Progenitor cell of endocrine pancreas (in vitro differentiated cells): ENCODE measurements at regions not wholly inside any gene's neighbourhood (a gene's known extent, or its start where the extent isn't known, plus 50 kb on each side); places are given as distances from the start of the nearest gene placed in this dataset.
A peak's percentile ranks its signal among the peaks of the same experiment; 100 is the strongest.

ENCODE experiments used
- DNase-seq: peaks from one replicate; pipeline ENCODE4 v3.0.0; 2021; ENCODE audit warnings: low spot score; ENCODE audit not compliant: unreplicated experiment
- H3K27ac Mint-ChIP-seq: 2 replicates; pipeline ENCODE4 v1.8.0; 2021; ENCODE audit warnings: mild to moderate bottlenecking, moderate library complexity, mixed read lengths
- H3K27me3 Mint-ChIP-seq: 2 replicates; pipeline ENCODE4 v1.8.0; 2021; ENCODE audit warnings: mixed read lengths
- H3K36me3 Mint-ChIP-seq: 2 replicates; pipeline ENCODE4 v1.8.0; 2022; ENCODE audit warnings: mixed read lengths; ENCODE audit not compliant: insufficient read depth
- H3K4me1 Mint-ChIP-seq: 2 replicates; pipeline ENCODE4 v1.8.0; 2021; ENCODE audit warnings: low read depth, mixed read lengths
- H3K4me3 Mint-ChIP-seq: 2 replicates; pipeline ENCODE4 v1.8.0; 2021; ENCODE audit warnings: low read depth, mild to moderate bottlenecking, moderate library complexity, mixed read lengths
- H3K9me3 Mint-ChIP-seq: 2 replicates; pipeline ENCODE4 v1.8.0; 2021; ENCODE audit warnings: low read depth, mixed read lengths
- CTCF ChIP-seq: fragments of 200-600 bp; sonication (generic); IDR thresholded peaks from one replicate; pipeline ENCODE4 v1.5.0; 2021; ENCODE audit warnings: antibody characterized with exemption, mild to moderate bottlenecking; ENCODE audit not compliant: unreplicated experiment

- Mint-ChIP-seq H3K4me3 (no peak overlapping the region), H3K9me3 (peaks cover 17% of the 10 kb centered on the region), H3K27me3 (no peaks in the 10 kb centered on the region), H3K36me3 (peaks cover 9% of the 10 kb centered on the region), H3K4me1 (peaks cover 18% of the 10 kb centered on the region), H3K27ac (no peak overlapping the region)
- DNase-seq: no peak
- TF ChIP-seq CTCF: no peak
Observed at GRCh38 chr2:82137441-82137840, 1832.9 kb upstream of the LRRTM1 start.

- Mint-ChIP-seq H3K27me3 (no peaks in the 10 kb centered on the region), H3K4me3 (no peak overlapping the region), H3K4me1 (peaks cover 3% of the 10 kb centered on the region), H3K36me3 (no peaks in the 10 kb centered on the region), H3K9me3 (peaks cover 16% of the 10 kb centered on the region), H3K27ac (no peak overlapping the region)
- TF ChIP-seq CTCF: no peak
- no peak for DNase-seq
Observed at GRCh38 chr2:82128051-82128450, 1823.5 kb upstream of the LRRTM1 start.

DNA sequence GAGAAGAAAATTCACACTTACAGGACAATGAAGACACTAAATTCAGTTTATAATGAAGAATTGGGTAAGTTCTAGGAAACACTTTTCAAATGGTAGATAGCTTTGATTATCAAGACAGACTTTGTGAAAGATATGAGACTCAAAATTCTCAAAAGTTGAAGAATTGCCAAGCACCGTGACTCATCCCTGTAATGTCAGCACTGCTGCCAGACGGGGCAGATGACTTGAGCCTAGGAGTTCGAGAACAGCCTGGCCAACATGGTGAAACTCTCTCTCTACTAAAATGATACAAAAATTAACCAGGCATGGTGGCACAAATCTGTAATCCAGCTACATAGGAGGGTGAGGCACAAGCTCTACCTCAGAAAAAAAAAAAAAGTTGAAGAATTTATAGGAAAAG lies 1820.1 kb upstream of the LRRTM1 start:
- no peak overlapping the region for H3K4me3 Mint-ChIP-seq
- H3K27me3 Mint-ChIP-seq: no peaks in the 10 kb centered on the region
- no peak overlapping the region for H3K27ac Mint-ChIP-seq
- no peaks in the 10 kb centered on the region for H3K36me3 Mint-ChIP-seq
- H3K9me3 Mint-ChIP-seq: peaks cover 12% of the 10 kb centered on the region
- TF ChIP-seq CTCF: no peak
- no peak for DNase-seq
- peaks cover 20% of the 10 kb centered on the region for H3K4me1 Mint-ChIP-seq

DNA sequence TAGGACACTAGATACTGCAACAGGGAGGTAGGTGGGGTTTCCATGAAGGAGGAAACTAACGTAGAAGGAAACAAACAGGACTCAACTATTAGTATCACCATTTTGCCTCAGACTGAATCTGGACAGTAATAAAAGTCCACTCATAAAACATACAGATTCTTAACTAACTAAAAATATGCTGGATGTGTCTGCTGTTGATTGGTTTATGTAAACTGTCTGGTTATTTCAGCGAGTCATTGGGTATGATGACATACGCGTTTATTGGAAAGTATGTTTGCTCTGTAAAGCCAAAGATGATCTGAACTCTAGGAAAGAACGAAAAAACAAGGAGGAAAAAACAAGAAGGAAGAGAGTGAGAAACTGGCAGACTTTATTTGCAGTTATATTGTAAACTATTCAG lies 1816.1 kb upstream of the LRRTM1 start:
- Mint-ChIP-seq H3K27ac (no peak overlapping the region), H3K27me3 (no peaks in the 10 kb centered on the region), H3K9me3 (peaks cover 4% of the 10 kb centered on the region), H3K36me3 (no peaks in the 10 kb centered on the region), H3K4me3 (no peak overlapping the region), H3K4me1 (peaks cover 20% of the 10 kb centered on the region)
- no peak for TF ChIP-seq CTCF
- no peak for DNase-seq

GRCh38 chr2:82120115-82120514 lies 1815.6 kb upstream of the LRRTM1 start:
- DNase-seq: no peak
- Mint-ChIP-seq H3K27me3 (no peaks in the 10 kb centered on the region), H3K36me3 (no peaks in the 10 kb centered on the region), H3K4me1 (peaks cover 20% of the 10 kb centered on the region), H3K9me3 (peaks cover 3% of the 10 kb centered on the region), H3K27ac (peak overlapping the region; percentile 65), H3K4me3 (no peak overlapping the region)
- no peak for TF ChIP-seq CTCF
